ENCODE measurements at regions not wholly inside any gene's neighbourhood (a gene's known extent, or its start where the extent isn't known, plus 50 kb on each side); places are given as distances from the start of the nearest gene placed in this dataset.
"Not testable (repeated sequence)": the region's sequence is repeated elsewhere in the genome, so short reads cannot be mapped to it uniquely, and the experiment has no call there.

GRCh38 chr13:69649063-69649392 is 458.6 kb upstream of the ATXN8OS start:
- no peak for DNase-seq

GRCh38 chr13:69648340-69649062 is 459.1 kb upstream of the ATXN8OS start:
- DNase-seq: no peak

GRCh38 chr13:69644447-69644846 is 463.2 kb upstream of the ATXN8OS start:
- DNase-seq: no peak

GRCh38 chr13:69641773-69642172 is 465.9 kb upstream of the ATXN8OS start:
- DNase-seq: no peak

GRCh38 chr13:69633044-69633443 is 474.6 kb upstream of the ATXN8OS start:
- DNase-seq: no peak

DNA sequence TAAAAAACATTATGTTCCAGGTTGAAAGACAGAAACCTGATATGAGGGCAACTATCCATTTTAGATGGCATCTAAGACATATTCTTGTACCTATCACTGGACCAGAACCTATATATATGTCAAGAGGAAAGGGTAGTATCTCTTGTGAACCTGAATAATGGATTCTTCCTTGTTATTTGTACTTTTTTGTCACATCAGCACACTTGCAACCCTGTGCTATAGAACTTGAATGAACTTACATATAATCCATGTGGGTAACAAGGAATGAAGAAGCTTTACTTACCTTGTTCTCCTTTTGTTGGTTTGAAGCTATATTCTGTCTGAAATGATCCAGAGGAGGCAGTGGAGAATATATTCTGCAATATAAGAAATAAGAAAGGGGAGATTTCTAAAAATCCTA is 483.7 kb upstream of the ATXN8OS start:
- no peak for DNase-seq

DNA sequence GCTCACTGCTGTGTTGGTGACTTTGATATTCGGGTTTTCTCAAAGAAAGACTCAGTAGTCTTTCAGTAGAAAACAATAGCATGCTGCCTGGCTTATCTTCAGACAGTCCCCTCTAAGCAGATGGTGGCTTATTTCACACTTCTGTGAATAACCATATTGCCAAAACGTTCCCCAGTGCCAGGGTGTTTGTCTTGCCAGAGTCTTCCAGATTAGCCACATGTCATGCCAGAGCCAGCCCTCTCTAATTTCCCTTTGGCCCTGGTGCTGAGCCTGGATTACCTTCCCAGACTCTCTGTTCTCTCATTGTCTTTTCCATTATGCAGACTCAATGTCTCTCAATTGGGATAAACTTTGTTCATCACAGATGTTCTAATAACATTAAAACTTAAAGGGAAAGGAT is 488.0 kb upstream of the ATXN8OS start:
- DNase-seq: no peak

- no peak for DNase-seq
Measured at GRCh38 chr13:69618838-69619237, 488.8 kb upstream of the ATXN8OS start.

- DNase-seq: no peak
Measured at GRCh38 chr13:69618393-69618792, 489.2 kb upstream of the ATXN8OS start.

DNA sequence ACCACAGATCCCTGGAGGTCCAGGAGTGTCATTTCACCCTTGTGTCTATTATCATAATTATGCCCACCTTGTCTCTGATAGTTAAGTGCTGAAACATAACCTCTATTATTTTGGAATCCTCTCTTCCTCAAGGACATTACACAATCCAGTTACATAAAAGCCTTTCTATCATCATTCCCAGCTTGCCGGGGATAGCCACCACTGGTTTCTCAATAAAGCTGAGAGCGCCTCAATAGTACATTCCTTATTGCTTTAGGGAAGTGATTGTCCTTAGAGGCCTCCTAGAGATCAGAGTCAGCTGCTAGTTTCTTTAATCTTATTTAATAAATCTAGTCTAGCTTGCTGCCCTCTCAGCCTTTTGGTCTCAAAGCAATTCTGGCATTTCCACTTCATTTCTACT is 490.0 kb upstream of the ATXN8OS start:
- DNase-seq: no peak

DNA sequence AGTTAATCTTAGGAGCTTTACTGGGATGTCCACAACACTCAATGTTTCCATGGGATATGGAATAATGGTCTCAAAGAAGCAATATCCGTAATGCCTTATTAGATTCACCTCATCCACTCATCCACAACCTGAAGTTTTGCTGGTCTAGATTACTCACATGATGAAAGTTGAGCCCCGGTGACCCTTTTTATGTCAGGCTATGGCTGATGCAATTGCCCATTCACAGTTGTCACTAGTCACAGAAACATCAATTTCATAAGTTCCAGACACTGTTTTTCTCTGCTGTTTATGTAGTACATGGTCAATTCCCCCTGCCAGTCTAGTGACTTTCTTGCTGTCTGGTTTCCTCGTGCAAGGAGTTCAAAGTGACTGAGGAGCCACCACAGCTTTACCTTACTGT is 491.2 kb upstream of the ATXN8OS start:
- no peak for DNase-seq

DNA sequence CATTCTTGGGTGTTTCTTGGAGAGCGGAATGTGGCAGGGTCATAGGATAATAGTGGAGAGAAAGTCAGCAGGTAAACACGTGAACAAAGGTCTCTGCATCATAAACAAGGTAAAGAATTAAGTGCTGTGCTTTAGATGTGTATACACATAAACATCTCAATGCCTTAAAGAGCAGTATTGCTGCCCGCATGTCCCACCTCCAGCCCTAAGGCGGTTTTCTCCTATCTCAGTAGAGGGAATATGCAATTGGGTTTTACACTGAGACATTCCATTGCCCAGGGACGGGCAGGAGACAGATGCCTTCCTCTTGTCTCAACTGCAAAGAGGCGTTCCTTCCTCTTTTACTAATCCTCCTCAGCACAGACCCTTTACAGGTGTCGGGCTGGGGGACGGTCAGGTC is 492.6 kb upstream of the ATXN8OS start:
- DNase-seq: not testable (repeated sequence)

GRCh38 chr13:69604698-69605097 is 502.9 kb upstream of the ATXN8OS start:
- no peak for DNase-seq

GRCh38 chr13:69603144-69603853 is 504.3 kb upstream of the ATXN8OS start:
- no peak for DNase-seq

DNA sequence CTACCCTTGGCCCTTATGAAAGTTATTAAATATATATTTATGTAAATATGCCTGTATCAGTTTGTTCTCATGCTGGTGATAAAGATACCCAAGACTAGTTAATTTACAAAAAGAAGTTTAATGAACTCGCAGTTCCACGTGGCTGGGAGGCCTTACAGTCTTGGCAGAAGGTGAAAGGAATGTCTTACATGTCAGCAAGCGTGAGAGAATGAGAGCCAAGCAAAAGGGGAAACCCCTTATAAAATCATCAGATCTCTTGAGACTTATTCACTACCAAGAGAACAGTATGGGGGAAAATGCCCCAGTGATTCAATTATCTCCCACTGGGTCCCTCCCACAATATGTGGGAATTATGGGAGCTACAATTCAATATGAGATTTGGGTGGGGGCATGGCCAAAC is 506.0 kb upstream of the ATXN8OS start:
- no peak for DNase-seq

DNA sequence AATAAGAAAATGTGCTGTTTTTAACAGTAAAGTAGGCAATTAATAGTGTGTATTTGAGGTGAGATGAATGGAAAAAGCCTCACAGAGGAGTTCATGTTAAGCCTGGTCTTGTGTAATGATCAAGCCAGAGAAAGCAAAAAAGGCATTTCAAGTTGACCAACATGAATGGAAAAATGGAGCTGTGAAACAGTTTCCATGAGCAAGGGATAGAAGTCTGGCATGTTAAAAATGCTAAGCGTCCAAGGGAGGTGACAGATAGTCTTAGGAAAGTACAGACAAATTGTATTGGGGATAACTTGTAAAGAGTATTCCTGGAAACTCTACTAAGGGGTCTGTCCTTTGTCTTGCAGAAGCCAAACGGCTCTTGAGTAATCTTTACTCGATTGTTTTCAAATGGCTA is 506.8 kb upstream of the ATXN8OS start:
- no peak for DNase-seq

- no peak for DNase-seq
Measured at GRCh38 chr13:69597088-69597487, 510.5 kb upstream of the ATXN8OS start.

DNA sequence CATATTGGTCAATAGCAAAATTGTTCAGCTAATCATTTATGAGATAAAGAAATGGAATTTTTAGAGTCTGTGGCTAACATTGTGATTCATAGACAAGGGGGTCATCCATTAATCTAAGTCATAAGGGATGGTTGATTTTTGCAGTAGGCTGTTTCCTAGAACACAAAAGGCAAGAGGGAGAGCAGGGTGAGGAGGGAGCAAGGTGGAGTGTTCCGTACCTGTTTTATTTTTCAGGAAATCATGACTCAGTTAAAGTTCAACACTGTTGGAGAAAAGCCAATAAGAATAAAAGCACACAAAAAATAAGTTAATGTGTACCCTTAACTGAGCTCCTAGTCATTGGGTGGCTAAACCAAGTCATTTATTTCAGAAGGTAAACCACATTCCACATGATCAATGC is 512.4 kb upstream of the ATXN8OS start:
- DNase-seq: no peak

DNA sequence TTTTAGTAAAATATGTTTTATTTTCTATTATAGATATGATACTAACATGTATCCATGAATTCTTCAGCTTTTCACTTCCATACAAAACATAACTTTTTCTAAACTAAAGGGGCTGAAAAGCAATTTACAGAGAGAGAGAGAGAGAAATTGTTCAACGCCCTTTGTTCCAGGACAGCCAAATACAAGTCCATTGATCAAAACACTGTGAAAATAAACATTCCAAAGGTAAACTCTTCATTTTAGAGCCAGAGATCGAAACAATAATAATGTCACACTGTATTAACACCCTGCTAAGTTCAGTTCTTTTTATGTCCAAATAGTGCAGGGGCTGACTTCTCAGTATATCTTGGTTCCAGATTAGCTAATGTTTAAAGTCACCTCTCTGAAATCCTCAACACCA is 516.2 kb upstream of the ATXN8OS start:
- DNase-seq: no peak

- DNase-seq: no peak
Measured at GRCh38 chr13:69589531-69590235, 517.9 kb upstream of the ATXN8OS start.

GRCh38 chr13:69585656-69586055 is 522.0 kb upstream of the ATXN8OS start:
- no peak for DNase-seq

DNA sequence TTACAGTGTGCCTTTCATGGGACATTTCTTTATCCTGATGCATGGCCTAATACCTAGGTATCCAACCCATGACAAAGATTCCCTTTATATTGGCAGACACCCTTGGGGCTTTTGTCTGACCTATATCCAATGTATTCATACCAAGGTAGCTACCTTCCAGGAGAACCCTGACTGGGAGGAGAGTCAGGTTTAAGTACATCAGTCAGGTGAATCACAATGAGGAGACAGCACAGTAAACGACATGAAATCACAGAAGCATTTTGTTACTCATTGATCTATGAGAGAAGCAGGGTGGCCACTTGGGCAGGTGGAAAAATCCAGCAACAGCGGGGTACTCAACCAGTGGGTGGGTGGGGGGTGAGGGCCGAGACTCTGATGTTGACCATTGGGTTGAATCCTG is 527.4 kb upstream of the ATXN8OS start:
- no peak for DNase-seq

- no peak for DNase-seq
Measured at GRCh38 chr13:69579351-69579750, 528.3 kb upstream of the ATXN8OS start.

DNA sequence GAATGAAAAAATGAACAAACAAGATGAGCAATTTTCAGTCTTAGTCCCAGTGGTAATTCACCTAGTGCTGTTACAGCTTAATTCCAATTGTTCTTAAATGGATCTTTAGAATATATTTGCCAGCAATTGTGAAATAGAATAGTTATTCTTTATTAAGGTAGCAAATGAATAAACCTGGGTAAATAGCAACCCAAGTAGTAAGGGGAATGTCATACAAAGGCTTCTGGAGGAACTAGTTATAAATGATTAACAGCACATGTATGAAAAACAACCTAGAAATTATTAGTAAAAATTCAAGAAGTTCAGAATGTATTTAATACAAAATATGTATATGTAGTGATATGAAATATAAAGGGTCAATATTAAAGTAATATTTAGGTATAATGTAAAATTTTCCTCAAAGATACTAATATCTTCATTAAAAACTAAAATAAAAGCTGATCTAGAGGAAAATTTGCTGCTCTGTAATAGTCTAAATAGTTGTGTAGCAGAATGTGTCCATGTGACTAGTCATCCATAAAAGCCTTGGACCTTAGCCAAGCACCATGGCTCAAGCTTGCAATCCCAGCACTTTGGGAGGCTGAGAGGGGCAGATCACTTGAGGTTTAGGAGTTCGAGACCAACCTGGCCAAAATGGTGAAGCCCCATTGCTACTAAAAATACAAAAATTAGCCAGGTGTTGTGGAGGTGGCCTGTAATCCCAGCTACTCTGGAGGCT is 535.9 kb upstream of the ATXN8OS start:
- DNase-seq: no peak
